NT2/D1 (cell line): ENCODE measurements at regions not wholly inside any gene's neighbourhood (a gene's known extent, or its start where the extent isn't known, plus 50 kb on each side); places are given as distances from the start of the nearest gene placed in this dataset.

ENCODE experiments used
- DNase-seq: peaks from one replicate; pipeline ENCODE4 v3.0.0-alpha.2; 2011; ENCODE audit warnings: low read depth, low spot score
- H3K27me3 ChIP-seq: 2 replicates; pipeline ENCODE4 v1.6.0; 2011; ENCODE audit warnings: mild to moderate bottlenecking; ENCODE audit not compliant: insufficient read length, insufficient read depth
- H3K36me3 ChIP-seq: 2 replicates; pipeline ENCODE4 v1.6.1; 2011; ENCODE audit warnings: mild to moderate bottlenecking, low read length, mixed read lengths; ENCODE audit not compliant: insufficient read depth, insufficient read length
- H3K4me1 ChIP-seq: 2 replicates; pipeline ENCODE4 v1.5.1; 2011; ENCODE audit not compliant: insufficient read depth, insufficient read length
- H3K4me3 ChIP-seq: 2 replicates; pipeline ENCODE4 v1.5.1; 2011; ENCODE audit warnings: low read depth; ENCODE audit not compliant: insufficient read length
- H3K9ac ChIP-seq: 2 replicates; pipeline ENCODE4 v1.6.0; 2011; ENCODE audit warnings: low read depth; ENCODE audit not compliant: insufficient read length
- H3K9me3 ChIP-seq: 2 replicates; pipeline ENCODE4 v1.5.1; 2011; ENCODE audit warnings: mild to moderate bottlenecking, low read length; ENCODE audit not compliant: insufficient read depth
- SUZ12 ChIP-seq: IDR thresholded peaks from 2 replicates; pipeline ENCODE4 v1.6.1; 2011; ENCODE audit not compliant: insufficient read length, insufficient read depth; ENCODE audit errors: extremely low read depth
- YY1 ChIP-seq: IDR thresholded peaks from 2 replicates; pipeline ENCODE4 v1.6.1; 2011; ENCODE audit not compliant: insufficient read length, insufficient read depth
- ZNF274 ChIP-seq: IDR thresholded peaks from 2 replicates; pipeline ENCODE4 v1.6.1; 2011; ENCODE audit warnings: mild to moderate bottlenecking, low read depth, low read length

- Histone ChIP-seq H3K4me1 (no peaks in the 10 kb centered on the region), H3K36me3 (no peaks in the 10 kb centered on the region), H3K27me3 (no peaks in the 10 kb centered on the region), H3K9ac (no peak overlapping the region), H3K4me3 (no peak overlapping the region), H3K9me3 (no peaks in the 10 kb centered on the region)
- no peak for DNase-seq
- no peak for TF ChIP-seq YY1
- TF ChIP-seq ZNF274 = no peak
- TF ChIP-seq SUZ12 = no peak
These were observed 72.3 kb upstream of the TMCC3 start for GRCh38 chr12:94722664-94723063.

- Histone ChIP-seq H3K9me3 (no peaks in the 10 kb centered on the region), H3K9ac (no peak overlapping the region), H3K4me1 (no peaks in the 10 kb centered on the region), H3K27me3 (no peaks in the 10 kb centered on the region), H3K4me3 (no peak overlapping the region), H3K36me3 (no peaks in the 10 kb centered on the region)
- TF ChIP-seq ZNF274 (no peak), SUZ12 (no peak), YY1 (no peak)
- no peak for DNase-seq
These were observed 70.8 kb upstream of the TMCC3 start for GRCh38 chr12:94721173-94721572.

GRCh38 chr12:94718114-94718513 is 67.8 kb upstream of the TMCC3 start:
- Histone ChIP-seq H3K9ac (no peak overlapping the region), H3K27me3 (no peaks in the 10 kb centered on the region), H3K9me3 (no peaks in the 10 kb centered on the region), H3K36me3 (no peaks in the 10 kb centered on the region), H3K4me3 (no peak overlapping the region), H3K4me1 (no peaks in the 10 kb centered on the region)
- no peak for DNase-seq
- TF ChIP-seq ZNF274 (no peak), YY1 (no peak), SUZ12 (no peak)

GRCh38 chr12:94717656-94718055 is 67.3 kb upstream of the TMCC3 start:
- no peak for TF ChIP-seq ZNF274
- TF ChIP-seq SUZ12 = no peak
- H3K9me3 ChIP-seq = no peaks in the 10 kb centered on the region
- DNase-seq = no peak
- no peak overlapping the region for H3K4me3 ChIP-seq
- H3K9ac ChIP-seq = no peak overlapping the region
- no peaks in the 10 kb centered on the region for H3K36me3 ChIP-seq
- H3K4me1 ChIP-seq = no peaks in the 10 kb centered on the region
- no peaks in the 10 kb centered on the region for H3K27me3 ChIP-seq

GRCh38 chr12:94717108-94717507 is 66.8 kb upstream of the TMCC3 start:
- Histone ChIP-seq H3K4me1 (no peaks in the 10 kb centered on the region), H3K4me3 (no peak overlapping the region), H3K9me3 (no peaks in the 10 kb centered on the region), H3K27me3 (no peaks in the 10 kb centered on the region), H3K9ac (no peak overlapping the region), H3K36me3 (no peaks in the 10 kb centered on the region)
- DNase-seq = no peak
- no peak for TF ChIP-seq ZNF274
- no peak for TF ChIP-seq YY1
- no peak for TF ChIP-seq SUZ12

GRCh38 chr12:94716339-94716738 is 66.0 kb upstream of the TMCC3 start:
- Histone ChIP-seq H3K4me3 (no peak overlapping the region), H3K9ac (no peak overlapping the region), H3K27me3 (no peaks in the 10 kb centered on the region), H3K9me3 (no peaks in the 10 kb centered on the region), H3K36me3 (no peaks in the 10 kb centered on the region), H3K4me1 (no peaks in the 10 kb centered on the region)
- TF ChIP-seq ZNF274 (no peak), YY1 (no peak), SUZ12 (no peak)
- no peak for DNase-seq

- Histone ChIP-seq H3K27me3 (no peaks in the 10 kb centered on the region), H3K9ac (no peak overlapping the region), H3K4me1 (no peaks in the 10 kb centered on the region), H3K36me3 (no peaks in the 10 kb centered on the region), H3K4me3 (no peak overlapping the region), H3K9me3 (no peaks in the 10 kb centered on the region)
- TF ChIP-seq ZNF274 = no peak
- TF ChIP-seq YY1 = no peak
- no peak for TF ChIP-seq SUZ12
- no peak for DNase-seq
These were observed 64.2 kb upstream of the TMCC3 start for GRCh38 chr12:94714378-94715114.
